Ishikawa (cell line): ENCODE measurements at regions not wholly inside any gene's neighbourhood (a gene's known extent, or its start where the extent isn't known, plus 50 kb on each side); places are given as distances from the start of the nearest gene placed in this dataset.

Experiments used
- CEBPB ChIP-seq: IDR thresholded peaks from 2 replicates; pipeline ENCODE4 v1.6.1; 2012
- CREB1 ChIP-seq: IDR thresholded peaks from 2 replicates; pipeline ENCODE4 v1.6.1; 2012; ENCODE audit warnings: low read depth
- EGR1 ChIP-seq: IDR thresholded peaks from 2 replicates; pipeline ENCODE4 v1.6.1; 2012
- EP300 ChIP-seq: IDR thresholded peaks from 2 replicates; pipeline ENCODE4 v1.6.1; 2012; ENCODE audit warnings: borderline replicate concordance
- FOXM1 ChIP-seq: IDR thresholded peaks from 2 replicates; pipeline ENCODE4 v1.6.1; 2012; ENCODE audit warnings: low read depth, borderline replicate concordance
- MAX ChIP-seq: IDR thresholded peaks from 2 replicates; pipeline ENCODE4 v1.6.1; 2012
- NFIC ChIP-seq: IDR thresholded peaks from 2 replicates; pipeline ENCODE4 v1.6.1; 2012
- RAD21 ChIP-seq: IDR thresholded peaks from 2 replicates; pipeline ENCODE4 v1.6.1; 2012; ENCODE audit warnings: low read depth
- REST ChIP-seq: IDR thresholded peaks from 2 replicates; pipeline ENCODE4 v1.6.1; 2012; ENCODE audit warnings: low read depth, mild to moderate bottlenecking
- TAF1 ChIP-seq: IDR thresholded peaks from 2 replicates; pipeline ENCODE4 v1.6.1; 2012; ENCODE audit warnings: low read depth, mild to moderate bottlenecking
- TCF12 ChIP-seq: IDR thresholded peaks from 2 replicates; pipeline ENCODE4 v1.6.1; 2012; ENCODE audit warnings: low read depth
- TEAD4 ChIP-seq: IDR thresholded peaks from 2 replicates; pipeline ENCODE4 v1.6.1; 2012
- USF1 ChIP-seq: IDR thresholded peaks from 2 replicates; pipeline ENCODE4 v1.6.1; 2012
- YY1 ChIP-seq: IDR thresholded peaks from 2 replicates; pipeline ENCODE4 v1.6.1; 2012; ENCODE audit warnings: low read depth
- ZBTB7A ChIP-seq: IDR thresholded peaks from 2 replicates; pipeline ENCODE4 v1.6.1; 2012; ENCODE audit warnings: low read depth

GRCh38 chr15:24764375-24765171, 89.0 kb downstream of the NPAP1 start:
- TF ChIP-seq MAX = no peak

- TF ChIP-seq RAD21 = no peak
- TF ChIP-seq EGR1 = no peak
- no peak for TF ChIP-seq FOXM1
- TF ChIP-seq TAF1 = no peak
- no peak for TF ChIP-seq CEBPB
- no peak for TF ChIP-seq REST
- TF ChIP-seq ZBTB7A = no peak
- no peak for TF ChIP-seq USF1
- no peak for TF ChIP-seq NFIC
- no peak for TF ChIP-seq MAX
- TF ChIP-seq CREB1 = no peak
- no peak for TF ChIP-seq TEAD4
- TF ChIP-seq TCF12 = no peak
- TF ChIP-seq YY1 = no peak
- TF ChIP-seq EP300 = no peak
Observed at GRCh38 chr15:24766511-24767133, 91.0 kb downstream of the NPAP1 start.

- TF ChIP-seq ZBTB7A (no peak), REST (no peak), FOXM1 (no peak), TAF1 (no peak), TEAD4 (no peak), YY1 (no peak), EGR1 (no peak), MAX (no peak), TCF12 (no peak)
Observed at GRCh38 chr15:24772266-24772665, 96.7 kb downstream of the NPAP1 start.

- TF ChIP-seq TAF1 (no peak), YY1 (peak; percentile 69), CEBPB (no peak), USF1 (peak; percentile 91), CREB1 (0 out of 2 replicates have a peak, but pooled peaks have one; percentile 18)
Observed at GRCh38 chr15:24772686-24773373, 97.3 kb downstream of the NPAP1 start.

- TF ChIP-seq EGR1 (no peak), REST (no peak), USF1 (no peak), CEBPB (no peak), TCF12 (no peak), FOXM1 (no peak), CREB1 (no peak), NFIC (no peak), TAF1 (no peak)
Observed at GRCh38 chr15:24777307-24777706, 101.7 kb downstream of the NPAP1 start.
